ENCODE measurements at regions not wholly inside any gene's neighbourhood (a gene's known extent, or its start where the extent isn't known, plus 50 kb on each side); places are given as distances from the start of the nearest gene placed in this dataset.

DNA sequence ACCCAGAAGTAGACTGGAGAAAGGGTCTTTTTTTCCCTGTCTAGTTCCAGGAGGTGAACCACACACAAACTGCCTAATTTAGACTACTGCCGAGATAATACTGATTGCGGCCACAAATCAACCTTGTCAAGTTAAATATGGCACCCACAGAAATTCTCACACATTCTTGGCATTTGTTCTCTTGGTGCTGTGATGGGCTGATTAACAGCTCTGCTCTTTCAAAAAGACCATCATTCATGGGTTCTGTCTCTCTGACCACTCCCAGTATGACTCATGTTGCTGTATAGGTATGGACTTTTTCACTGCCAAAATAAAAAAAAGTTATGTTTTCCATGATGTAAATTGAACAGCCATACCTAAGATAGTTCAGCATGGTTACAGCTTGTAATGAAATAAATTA, 1003.5 kb upstream of the LCORL start:
- TF ChIP-seq POLR2A (IDR thresholded peaks at IDR 0.05) = no peak
- TF ChIP-seq, protein P1, sequence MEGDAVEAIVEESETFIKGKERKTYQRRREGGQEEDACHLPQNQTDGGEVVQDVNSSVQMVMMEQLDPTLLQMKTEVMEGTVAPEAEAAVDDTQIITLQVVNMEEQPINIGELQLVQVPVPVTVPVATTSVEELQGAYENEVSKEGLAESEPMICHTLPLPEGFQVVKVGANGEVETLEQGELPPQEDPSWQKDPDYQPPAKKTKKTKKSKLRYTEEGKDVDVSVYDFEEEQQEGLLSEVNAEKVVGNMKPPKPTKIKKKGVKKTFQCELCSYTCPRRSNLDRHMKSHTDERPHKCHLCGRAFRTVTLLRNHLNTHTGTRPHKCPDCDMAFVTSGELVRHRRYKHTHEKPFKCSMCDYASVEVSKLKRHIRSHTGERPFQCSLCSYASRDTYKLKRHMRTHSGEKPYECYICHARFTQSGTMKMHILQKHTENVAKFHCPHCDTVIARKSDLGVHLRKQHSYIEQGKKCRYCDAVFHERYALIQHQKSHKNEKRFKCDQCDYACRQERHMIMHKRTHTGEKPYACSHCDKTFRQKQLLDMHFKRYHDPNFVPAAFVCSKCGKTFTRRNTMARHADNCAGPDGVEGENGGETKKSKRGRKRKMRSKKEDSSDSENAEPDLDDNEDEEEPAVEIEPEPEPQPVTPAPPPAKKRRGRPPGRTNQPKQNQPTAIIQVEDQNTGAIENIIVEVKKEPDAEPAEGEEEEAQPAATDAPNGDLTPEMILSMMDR (IDR thresholded peaks at IDR 0.05) = no peak
